ENCODE measurements at regions not wholly inside any gene's neighbourhood (a gene's known extent, or its start where the extent isn't known, plus 50 kb on each side); places are given as distances from the start of the nearest gene placed in this dataset.
"Not testable (repeated sequence)": the region's sequence is repeated elsewhere in the genome, so short reads cannot be mapped to it uniquely, and the experiment has no call there.

DNA sequence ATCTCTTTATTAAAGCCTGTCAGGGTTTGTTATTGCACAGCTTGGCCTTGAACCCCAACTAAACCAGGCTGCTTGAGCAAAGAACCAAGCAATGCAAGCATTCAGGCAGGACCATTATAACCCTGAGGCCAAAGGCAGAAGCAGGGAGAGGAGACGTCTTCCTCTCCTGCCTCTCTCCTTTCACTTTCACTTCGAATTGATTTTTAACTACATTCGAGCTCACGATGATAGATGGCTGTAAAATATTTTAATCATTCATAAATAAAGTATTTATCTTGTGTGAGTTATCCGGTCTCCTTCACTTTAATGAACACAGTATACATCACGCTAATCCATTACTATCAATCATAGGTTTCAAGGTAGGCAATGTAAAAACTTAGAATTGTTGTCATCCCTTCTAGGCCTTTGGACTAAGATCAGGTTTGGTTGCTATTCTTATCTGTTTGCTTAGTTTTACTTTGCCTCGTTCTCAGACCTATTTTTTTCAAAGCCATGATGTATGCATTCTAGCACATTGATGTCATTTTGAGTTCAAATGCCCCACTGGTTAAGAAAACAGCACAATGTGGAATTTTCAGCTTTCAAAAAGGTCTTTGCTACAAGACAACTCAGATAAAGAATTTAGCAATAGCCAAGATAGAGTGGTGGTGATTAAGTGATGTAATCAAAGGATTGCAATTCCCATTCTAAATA, 480.2 kb upstream of the RUNX1 start:
- DNase-seq (ENCODE audit: low spot score): peak; percentile 39

DNA sequence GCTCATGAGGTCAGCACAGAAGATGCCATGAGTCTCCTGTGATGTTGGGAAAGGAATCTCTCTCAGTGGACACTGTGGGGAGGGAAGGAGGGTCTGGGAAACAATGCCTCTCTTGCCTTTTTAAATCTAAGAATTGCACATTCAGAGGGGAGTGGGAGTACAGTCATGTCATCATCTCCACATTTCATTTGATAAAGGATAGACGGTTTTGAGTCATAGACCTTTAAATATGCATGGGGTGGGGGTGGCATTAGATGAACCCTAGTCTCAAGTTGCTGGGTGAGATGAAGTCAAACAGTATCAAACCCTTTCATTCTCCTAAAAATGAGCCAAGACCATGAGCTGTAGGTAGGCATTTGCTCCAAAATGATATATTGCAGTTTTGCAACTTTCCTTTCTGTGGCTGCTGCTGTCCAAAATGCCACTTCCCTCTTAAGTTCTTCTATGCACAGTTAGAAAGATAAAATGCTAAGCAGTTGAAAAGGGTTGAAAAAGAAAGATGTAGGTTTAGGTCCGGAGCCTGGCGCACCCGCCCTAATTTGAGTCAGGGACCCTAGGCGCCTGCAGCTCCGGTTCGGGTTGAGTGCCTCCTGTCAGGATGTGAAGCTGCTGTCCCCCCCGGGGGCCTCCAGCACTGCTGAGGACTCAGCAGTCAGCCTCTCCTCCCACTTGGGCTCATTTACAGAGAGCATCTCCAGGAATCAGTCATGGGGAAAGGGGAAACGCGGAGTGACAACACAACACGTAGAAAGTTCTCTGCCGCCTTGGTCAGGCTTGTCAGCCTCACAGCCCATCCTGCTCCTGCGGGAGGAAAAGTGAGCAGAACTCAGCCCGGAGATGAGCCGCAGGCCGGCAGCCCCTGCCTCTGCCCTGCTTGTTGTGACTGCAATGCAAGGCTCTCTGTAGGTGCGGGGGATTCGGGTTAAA, 479.3 kb upstream of the RUNX1 start:
- peak; percentile 44 for DNase-seq (ENCODE audit: low spot score)

DNA sequence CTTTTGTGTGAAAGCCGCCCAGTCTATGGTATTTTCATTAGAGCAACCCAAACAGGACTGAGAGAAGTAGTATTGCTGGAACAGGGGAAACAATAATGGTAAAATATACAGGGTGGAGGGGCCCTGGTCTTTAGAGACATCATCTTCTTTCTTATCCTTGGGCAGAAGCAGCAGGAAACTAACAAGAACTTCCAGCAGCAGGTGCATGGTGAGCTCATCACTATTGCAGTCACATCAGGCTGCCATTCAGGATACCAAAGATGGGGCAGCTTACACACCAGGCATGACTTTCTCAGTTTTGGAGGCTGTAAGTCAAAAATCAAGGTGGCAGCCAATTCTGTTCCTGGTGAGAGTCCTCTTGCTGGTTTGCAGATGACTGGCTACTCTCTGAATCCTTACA, 478.3 kb upstream of the RUNX1 start:
- DNase-seq (ENCODE audit: low spot score): no peak

DNA sequence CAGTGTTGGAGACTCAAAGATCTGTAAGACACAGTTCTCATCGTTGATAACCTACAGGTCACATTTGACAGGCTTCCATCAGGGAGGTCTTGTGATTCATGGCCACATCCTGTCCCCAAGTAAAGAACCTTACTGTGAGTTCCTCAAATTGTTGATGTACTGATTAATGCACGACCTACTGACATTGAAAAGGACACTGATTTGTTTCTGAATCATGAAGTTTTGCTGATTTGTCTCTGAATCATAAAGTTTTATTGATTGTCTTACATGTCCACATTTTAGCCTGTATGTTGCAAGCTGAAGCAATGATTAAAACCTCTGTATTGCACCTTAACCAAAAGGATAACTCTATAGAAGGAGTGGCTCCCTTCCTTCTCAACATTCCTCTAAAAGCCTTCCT, 476.3 kb upstream of the RUNX1 start:
- DNase-seq (ENCODE audit: low spot score): no peak

DNA sequence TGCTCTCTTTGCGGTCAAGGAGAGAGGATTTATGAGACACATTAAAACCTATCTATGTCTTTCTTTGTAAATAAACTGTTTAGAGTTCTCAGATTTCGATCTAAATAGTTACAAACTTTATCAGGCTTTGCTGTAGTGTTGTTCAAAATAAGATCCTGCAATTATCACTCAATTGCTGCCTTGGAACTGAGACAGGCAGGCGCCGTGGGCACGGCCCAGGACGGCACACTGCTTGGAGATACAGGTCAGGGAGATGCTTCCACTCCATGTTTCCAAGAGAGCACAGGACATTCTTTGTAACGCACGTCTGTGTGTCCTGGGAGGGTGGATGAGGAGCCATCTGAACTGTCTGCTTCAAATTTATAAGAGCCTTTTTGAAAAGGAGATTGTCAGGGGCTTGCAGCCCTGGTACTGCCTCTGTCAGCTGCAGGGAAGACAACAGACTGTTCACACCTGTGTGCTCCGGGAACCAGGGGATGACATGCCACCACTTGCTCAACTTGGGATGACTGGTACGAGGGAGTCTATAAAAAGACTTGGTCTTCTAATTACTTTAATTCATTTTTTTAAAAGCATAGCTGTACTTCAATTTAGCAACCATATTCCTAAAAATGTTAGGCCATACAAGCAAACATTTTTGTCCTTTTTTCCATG, 472.9 kb upstream of the RUNX1 start:
- DNase-seq (ENCODE audit: low spot score): no peak

DNA sequence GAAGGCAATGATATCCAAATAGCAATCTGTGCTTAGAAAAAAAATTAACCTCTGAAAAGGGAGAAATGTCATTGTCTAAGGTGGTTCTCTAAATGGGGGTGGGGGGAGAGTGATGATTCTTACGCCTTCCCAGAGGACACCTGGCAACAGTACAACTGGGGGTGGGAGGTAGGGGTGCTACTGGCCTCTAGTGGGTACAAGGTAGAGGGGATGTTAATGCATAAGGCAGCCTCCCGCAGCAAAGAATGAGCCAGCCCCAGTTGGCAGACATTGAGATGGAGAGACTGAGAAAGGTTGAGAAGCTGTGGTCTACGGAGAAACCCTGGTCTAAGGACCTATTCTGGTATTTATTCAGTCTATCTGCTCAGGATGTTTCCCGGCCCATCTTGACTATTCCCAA, 472.2 kb upstream of the RUNX1 start:
- no peak for DNase-seq (ENCODE audit: low spot score)

DNA sequence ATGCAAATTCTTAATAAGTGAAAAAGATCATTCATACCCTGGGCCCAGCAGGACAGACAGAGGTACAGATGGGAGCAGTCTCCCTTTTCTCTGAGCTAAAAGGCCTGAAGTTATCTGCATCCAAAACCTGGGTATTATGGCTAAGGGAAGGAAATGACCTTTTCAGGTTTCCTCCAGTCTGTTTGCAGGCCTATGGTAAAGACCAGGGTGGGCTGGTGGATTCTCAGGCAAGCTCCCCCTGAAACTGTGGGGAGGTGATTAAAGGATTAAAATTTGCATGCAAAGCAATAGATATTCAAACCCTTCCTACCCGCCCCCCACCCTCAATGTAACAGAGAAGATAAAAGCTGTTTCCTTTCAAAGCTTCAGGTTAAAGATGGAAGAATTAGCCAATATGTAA, 471.8 kb upstream of the RUNX1 start:
- no peak for DNase-seq (ENCODE audit: low spot score)

DNA sequence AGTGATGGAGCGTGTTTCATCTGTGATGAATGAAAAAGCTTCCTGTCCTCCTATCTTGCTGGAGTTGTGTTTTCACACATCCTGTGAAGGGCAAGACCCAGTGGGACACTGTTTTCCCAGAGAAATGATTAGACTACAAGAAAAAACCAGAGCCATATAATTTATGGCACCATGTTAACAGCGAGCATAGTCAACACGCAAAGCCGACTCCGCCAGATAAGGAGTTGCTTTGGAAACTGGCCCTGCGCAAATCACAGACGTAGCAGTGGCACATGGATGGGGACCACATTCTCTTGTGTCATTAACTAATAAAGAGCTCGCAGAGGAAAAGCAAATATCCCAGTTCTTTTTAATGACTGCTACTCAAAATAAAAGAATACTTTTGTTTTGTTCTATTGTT, 471.2 kb upstream of the RUNX1 start:
- DNase-seq (ENCODE audit: low spot score): peak; percentile 54

DNA sequence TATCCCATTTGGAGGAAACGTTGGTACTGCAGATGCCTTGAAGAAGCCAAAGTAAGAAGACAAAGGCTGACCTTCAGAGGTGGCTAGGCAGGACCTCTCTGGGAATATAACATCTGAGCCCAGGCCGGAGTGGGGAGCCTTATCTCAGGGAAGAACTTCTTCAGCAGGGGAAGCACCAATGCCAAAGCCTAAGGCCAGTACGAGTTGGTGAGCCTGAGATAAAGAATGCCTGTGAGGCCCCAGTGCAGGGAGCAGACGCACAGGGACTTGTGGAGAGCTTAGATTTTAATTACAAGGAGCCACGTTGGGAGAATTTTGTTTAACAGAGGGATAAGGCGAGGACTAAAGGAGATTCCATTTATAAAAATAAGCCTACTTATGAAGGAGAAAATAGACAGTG, 468.8 kb upstream of the RUNX1 start:
- peak; percentile 73 for DNase-seq (ENCODE audit: low spot score)

DNA sequence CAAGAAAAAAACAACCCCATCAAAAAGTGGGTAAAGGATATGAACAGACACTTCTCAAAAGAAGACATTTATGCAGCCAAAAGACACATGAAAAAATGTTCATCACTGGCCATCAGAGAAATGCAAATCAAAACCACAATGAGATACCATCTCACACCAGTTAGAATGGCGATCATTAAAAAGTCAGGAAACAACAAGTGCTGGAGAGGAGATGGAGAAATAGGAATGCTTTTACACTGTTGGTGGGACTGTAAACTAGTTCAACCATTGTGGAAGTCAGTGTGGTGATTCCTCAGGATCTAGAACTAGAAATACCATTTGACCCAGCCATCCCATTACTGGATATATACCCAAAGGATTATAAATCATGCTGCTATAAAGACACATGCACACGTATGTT, 467.2 kb upstream of the RUNX1 start:
- DNase-seq (ENCODE audit: low spot score): not testable (repeated sequence)

DNA sequence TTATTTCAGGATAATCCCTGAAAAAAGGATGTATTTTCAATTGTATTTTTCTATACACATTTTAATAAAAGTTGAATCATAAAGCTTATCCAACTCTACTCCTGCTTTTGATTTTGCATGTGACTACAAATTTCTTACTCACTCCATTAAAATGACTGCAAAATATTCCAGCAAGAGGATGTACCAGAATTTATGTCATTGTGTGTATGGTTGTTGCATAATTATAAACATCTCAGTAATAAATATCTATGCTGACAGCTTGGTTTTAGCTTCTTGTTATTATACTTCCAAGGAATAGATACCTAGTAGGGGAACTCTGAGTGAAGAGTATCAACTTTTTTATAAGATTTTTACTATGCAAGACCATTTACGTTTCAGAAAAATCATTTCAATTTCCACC, 463.2 kb upstream of the RUNX1 start:
- DNase-seq (ENCODE audit: low spot score): no peak

DNA sequence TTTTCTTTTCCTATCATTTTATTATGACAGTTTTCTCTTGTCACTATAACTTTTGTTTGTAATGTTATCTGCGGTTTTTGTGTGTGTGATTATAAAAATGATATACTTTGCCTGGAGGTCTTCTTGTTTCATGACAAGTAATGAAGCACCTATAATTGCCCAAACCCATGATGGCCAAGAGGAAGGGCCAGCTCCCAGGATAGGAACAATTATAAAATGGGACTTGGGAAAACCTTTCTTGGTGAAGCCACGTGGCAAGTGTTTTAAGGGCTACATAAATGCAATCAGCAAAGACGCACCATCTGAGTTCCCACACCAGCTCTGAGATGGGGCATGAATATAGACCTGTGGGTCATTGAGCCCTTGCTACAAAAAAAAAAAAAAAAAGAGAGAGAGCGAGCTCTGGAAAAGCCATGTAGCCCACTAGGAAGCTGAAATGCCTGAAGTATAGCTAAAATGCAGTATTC, 462.6 kb upstream of the RUNX1 start:
- no peak for DNase-seq (ENCODE audit: low spot score)

DNA sequence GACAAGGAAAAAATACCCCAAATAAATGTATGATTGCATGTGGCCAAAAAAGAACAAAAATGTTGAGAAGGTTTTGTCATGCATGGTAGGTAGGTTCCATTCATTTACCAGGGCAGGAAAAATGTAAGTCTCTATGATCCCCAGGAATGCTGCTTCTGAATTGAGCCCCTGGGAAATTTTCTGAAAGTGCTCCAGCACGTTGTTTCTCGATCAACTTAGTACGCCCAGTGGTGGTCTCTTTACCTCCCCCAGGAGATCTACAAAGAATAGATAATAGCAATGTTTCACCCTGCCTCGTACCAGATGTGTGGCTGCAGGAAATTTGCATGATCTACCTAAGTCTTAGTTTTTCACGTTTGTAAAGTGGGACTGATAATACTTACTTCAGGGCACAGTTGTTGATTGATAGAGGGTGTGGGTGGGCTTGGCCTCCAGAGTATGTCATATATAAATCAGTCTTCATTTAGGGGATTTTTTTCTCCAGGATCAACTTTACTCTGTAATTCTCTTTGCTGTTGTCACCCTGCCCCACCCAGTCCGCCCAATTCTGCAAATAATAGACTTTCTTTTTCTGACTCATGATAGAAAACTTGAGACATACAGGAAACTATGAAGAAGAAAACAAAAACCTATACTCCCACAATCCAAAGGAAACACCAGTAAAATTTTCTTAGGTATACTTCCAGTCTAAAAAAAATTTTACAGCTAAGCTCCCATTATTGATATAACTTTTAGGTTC, 462.0 kb upstream of the RUNX1 start:
- DNase-seq (ENCODE audit: low spot score): no peak

DNA sequence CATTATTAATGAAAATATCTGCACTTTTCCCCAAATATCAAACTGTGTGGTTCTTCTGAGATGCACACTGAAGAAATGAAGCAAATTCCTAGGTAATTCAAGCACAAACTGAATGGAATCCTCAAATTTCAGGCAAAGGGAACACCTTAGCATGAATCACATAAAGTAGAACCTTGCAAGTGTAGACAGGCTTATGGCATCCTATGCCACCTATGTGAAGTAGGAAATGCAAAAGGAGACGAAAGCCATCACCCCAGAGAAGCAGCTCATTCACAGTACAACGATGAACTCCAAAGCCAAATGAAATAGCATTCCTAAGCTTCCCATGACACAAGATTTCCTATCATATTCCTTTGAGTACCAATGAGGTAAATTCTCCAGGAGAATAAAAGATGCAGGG, 461.2 kb upstream of the RUNX1 start:
- DNase-seq (ENCODE audit: low spot score): no peak

DNA sequence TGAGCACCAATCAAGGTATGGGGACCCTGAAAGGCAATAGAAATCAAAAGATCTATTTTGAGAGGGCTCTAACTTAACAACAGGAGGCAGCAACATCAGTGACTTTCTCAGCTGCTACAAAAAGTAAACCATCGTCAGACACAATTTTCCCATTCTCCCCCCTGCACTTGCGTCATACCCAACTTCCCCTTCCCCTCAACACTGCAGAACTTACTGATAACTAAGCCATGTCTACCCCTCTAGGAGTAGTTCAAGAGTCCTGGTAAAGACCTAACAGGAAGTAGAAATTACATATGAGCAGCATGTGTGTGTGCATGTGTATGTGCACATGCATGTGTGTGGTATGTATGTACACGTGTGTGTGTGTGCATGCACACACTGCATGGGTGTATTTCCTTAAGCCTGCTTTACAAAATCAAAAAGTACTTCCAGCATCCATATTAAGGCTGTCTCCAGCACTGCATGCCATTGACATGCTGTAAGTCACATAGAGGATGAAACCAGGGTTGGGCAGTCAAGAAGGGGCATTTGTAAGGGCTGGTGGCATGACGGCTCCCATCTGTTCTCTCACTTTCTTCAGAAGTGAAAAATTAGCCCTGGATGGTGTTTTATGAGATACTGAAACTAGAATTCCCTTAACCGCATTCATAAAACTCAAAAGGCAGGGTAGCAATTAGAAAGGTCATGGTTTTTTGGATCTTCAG, 460.1 kb upstream of the RUNX1 start:
- no peak for DNase-seq (ENCODE audit: low spot score)

DNA sequence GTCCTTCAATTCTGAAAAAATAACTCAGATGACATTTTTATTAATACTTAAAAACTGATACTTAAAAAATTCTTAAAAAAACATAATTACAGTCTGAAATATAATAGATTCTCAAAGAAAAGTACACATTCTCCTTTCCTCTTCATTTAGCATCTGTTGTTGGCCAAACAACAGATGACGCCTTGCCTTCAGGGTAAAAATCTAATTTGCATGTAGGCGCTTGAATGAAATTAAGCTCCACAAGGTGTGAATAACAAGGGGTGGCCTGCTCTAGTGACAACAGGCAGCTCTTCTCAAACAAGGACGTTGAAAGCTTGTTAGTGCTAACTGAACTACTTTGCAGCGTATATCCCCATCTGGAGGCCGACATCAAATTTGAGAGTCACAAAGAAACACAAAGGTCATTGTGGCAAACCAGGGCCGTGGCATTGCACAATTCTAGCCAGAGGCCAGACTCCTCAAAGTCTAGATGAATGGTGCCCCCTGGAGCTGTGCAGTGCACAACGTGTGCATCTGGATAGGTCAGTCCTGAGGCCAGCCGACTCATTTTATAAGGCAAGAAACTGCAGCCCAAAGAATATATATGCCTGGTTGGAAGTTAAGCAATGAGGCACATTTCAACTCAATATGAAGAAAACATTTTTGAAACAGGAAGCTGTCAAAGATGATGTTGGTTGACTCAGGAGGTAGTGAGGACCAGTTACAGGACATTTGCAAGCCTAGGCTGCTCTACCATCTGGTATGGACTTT, 459.2 kb upstream of the RUNX1 start:
- DNase-seq (ENCODE audit: low spot score): peak; percentile 46

DNA sequence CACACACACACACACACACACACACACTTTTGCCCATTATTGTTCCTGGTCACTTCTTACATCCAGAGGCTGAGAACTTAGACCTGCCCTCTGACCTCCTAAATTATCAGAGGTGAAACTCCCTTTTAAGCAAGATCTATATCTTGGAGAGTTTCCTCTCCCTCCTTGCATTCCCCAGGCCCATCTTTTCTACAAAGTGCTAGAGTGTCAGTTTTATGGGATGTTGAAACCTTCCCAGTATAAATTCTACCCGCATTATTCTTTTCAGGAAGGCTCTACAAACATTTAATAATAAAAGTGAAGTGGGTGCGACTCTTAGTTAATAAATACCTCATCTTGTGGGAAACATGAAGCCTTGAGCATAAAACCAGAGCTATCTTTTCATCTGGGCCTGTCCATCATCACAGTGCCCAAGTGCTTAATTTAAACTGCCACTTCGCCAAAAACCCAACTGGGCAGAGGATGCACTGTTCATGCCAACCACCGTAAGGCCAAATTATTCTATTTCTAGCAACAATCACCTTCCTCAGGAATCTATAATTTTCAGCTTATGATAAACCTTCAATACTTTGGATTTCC, 458.2 kb upstream of the RUNX1 start:
- DNase-seq (ENCODE audit: low spot score): no peak

DNA sequence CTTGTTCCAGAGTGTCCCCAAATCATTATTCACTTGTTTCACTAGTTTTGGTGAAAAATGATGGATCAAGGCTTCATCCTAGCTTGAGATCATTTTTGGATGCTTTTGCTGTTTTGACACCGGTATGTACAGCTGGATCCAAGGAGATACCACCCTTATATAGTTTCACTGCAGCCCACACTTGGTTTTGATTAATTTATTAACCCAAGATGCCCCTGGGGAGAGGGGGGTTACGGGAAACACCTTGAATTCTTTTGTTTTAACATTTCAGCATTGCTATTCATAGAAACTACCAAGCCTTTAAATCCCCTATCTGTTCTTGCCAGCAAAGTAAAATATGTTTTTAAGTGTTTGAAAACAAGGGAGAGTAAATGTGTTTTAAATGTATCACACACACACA, 457.7 kb upstream of the RUNX1 start:
- no peak for DNase-seq (ENCODE audit: low spot score)

DNA sequence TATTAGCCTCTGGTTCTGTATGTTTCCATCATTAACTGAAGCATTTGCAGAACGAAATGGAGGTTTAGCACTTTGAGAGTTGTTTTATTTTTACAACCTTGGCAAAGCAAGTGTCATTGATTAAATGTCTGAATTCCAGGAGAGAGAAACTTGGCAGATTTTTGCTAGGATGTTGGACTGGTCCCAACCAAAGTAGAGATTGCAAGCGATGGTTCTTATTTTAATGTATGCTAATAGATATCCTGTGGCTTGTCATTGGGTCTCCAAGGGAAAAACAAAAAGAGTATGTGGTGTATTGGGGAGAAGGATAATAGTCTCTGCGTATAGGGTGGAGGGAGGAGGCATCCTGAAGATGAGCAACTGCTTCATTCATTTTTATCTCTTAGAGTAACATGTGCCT, 457.2 kb upstream of the RUNX1 start:
- no peak for DNase-seq (ENCODE audit: low spot score)

DNA sequence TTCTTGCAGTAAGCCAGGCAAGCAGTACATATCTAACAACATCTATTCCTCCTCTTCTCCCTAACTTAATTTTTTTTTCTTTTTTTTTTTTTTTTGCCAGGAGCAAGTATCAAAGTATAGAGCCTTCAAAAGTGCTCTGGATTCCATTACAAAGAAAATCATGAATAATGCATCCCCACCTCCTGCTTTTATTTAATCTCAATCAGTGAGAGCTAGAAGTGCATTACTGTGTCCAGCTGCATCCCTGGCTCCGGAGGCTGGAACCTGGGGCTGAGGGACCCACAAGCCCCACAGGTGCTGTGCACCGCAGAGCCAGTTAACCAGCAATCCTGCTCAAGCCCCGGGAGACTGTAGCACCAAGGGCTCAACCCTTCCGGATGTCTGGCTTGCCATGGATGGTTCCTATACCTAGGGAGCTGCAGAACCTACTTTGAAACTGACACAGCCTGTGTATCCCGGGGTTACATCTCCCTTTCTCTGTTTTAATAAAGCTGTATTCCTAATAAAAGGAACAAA, 455.9 kb upstream of the RUNX1 start:
- no peak for DNase-seq (ENCODE audit: low spot score)
